Right ventricle myocardium superior (tissue), 1 donor: ENCODE measurements at regions not wholly inside any gene's neighbourhood (a gene's known extent, or its start where the extent isn't known, plus 50 kb on each side); places are given as distances from the start of the nearest gene placed in this dataset.

Experiments used
- ATAC-seq: fragments of 200-7000 bp; cut with Tn5 transposase; one replicate; pipeline ENCODE4 v1.9.1; 2020; ENCODE audit warnings: mild to moderate bottlenecking; ENCODE audit not compliant: poor library complexity
- DNase-seq: peaks from one replicate; pipeline ENCODE4 v3.0.0-alpha.2; 2020
- intact Hi-C: fragments of 100-400 bp; cut with DNase I; formaldehyde crosslinking; loops from one replicate; pipeline ENCODE4 v1.11.2; 2022
- donor health status: DM: no; HTN: yes; CAD: no; lungs with severe emphysema.

GRCh38 chr11:92409956-92410355 is 185.3 kb downstream of the FAT3 start:
- intact Hi-C loops: no loop called here

GRCh38 chr11:92410526-92410925 is 185.9 kb downstream of the FAT3 start:
- no peak for DNase-seq
- no peak for ATAC-seq
- intact Hi-C loops: no loop called here

More at GRCh38 chr11:92409956-92410355, 185.3 kb downstream of the FAT3 start:
- no peak for DNase-seq
- no peak for ATAC-seq

GRCh38 chr11:92411431-92411830 is 186.8 kb downstream of the FAT3 start:
- DNase-seq (no peak), ATAC-seq (no peak)
- intact Hi-C loops: no loop called here

GRCh38 chr11:92413757-92414513 is 189.3 kb downstream of the FAT3 start:
- no peak for ATAC-seq
- no peak for DNase-seq
- intact Hi-C loops: no loop called here

- DNase-seq (no peak), ATAC-seq (no peak)
- intact Hi-C loops: no loop called here
Observed at GRCh38 chr11:92416971-92417725, 192.5 kb downstream of the FAT3 start.

GRCh38 chr11:92423115-92424034 is 198.8 kb downstream of the FAT3 start:
- ATAC-seq (no peak), DNase-seq (no peak)
- intact Hi-C loops: no loop called here

GRCh38 chr11:92424281-92424680 is 199.7 kb downstream of the FAT3 start:
- ATAC-seq (no peak), DNase-seq (no peak)
- intact Hi-C loops: no loop called here

- intact Hi-C loops: no loop called here
- ATAC-seq (no peak), DNase-seq (no peak)
Observed at GRCh38 chr11:92425127-92425526, 200.5 kb downstream of the FAT3 start.

GRCh38 chr11:92432515-92432914 is 207.9 kb downstream of the FAT3 start:
- no peak for DNase-seq
- intact Hi-C loops: no loop called here
- ATAC-seq: no peak

GRCh38 chr11:92436034-92436920 is 211.7 kb downstream of the FAT3 start:
- DNase-seq (no peak), ATAC-seq (no peak)
- intact Hi-C loops: no loop called here

GRCh38 chr11:92439133-92439532 is 214.5 kb downstream of the FAT3 start:
- DNase-seq (no peak), ATAC-seq (no peak)
- intact Hi-C loops: no loop called here

GRCh38 chr11:92440701-92441442 is 216.3 kb downstream of the FAT3 start:
- no peak for DNase-seq
- ATAC-seq: no peak
- intact Hi-C loops: no loop called here

- ATAC-seq: no peak
- no peak for DNase-seq
- intact Hi-C loops: no loop called here
Observed at GRCh38 chr11:92441443-92441726, 216.8 kb downstream of the FAT3 start.

- intact Hi-C loops: no loop called here
- peak; percentile 68 for ATAC-seq
Observed at GRCh38 chr11:92443199-92443598, 218.6 kb downstream of the FAT3 start.

GRCh38 chr11:92447586-92447985 is 223.0 kb downstream of the FAT3 start:
- no peak for ATAC-seq
- DNase-seq: no peak
- intact Hi-C loops: no loop called here

More at GRCh38 chr11:92443199-92443598, 218.6 kb downstream of the FAT3 start:
- DNase-seq: no peak

- intact Hi-C loops: no loop called here
- DNase-seq: no peak
- no peak for ATAC-seq
Observed at GRCh38 chr11:92449222-92449621, 224.6 kb downstream of the FAT3 start.

GRCh38 chr11:92449780-92450179 is 225.2 kb downstream of the FAT3 start:
- ATAC-seq (no peak), DNase-seq (no peak)
- intact Hi-C loops: no loop called here

- intact Hi-C loops: no loop called here
- ATAC-seq (no peak), DNase-seq (no peak)
Observed at GRCh38 chr11:92451063-92451462, 226.4 kb downstream of the FAT3 start.
